ENCODE measurements at regions not wholly inside any gene's neighbourhood (a gene's known extent, or its start where the extent isn't known, plus 50 kb on each side); places are given as distances from the start of the nearest gene placed in this dataset.

GRCh38 chr9:81363916-81364480 is 325.3 kb downstream of the TLE1 start:
- no peak for TF ChIP-seq CTCF (IDR thresholded peaks at IDR 0.05; ENCODE audit: low read length, missing control alignments)
- no peak for DNase-seq (ENCODE audit: low read depth)
- H3K4me3 ChIP-seq (replicated peaks; ENCODE audit: low read depth, low read length) = no peak overlapping the region

GRCh38 chr9:81361296-81361695 is 328.1 kb downstream of the TLE1 start:
- TF ChIP-seq CTCF (IDR thresholded peaks at IDR 0.05; ENCODE audit: low read length, missing control alignments) = no peak
- DNase-seq (ENCODE audit: low read depth) = no peak
- H3K4me3 ChIP-seq (replicated peaks; ENCODE audit: low read depth, low read length) = no peak overlapping the region

DNA sequence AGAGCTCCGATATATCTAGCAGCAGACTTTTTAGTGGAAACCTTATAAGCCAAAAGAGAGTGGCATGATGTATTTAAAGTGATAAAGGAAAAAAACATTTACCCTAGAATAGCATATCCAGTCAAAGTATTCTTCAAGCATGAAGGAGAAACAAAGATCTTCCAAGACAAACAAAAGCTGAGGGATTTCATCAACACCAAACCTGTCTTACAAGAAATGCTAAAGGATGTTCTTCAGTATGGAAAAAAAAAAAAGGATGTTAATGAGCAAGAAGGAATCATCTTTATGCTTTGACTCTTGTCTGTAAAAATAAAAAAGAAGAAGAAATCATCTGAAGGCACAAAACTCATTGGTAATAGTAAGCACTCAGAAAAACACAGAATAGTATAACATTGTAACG is 338.2 kb downstream of the TLE1 start:
- DNase-seq (ENCODE audit: low read depth) = no peak
- no peak overlapping the region for H3K4me3 ChIP-seq (replicated peaks; ENCODE audit: low read depth, low read length)
- TF ChIP-seq CTCF (IDR thresholded peaks at IDR 0.05; ENCODE audit: low read length, missing control alignments) = no peak

DNA sequence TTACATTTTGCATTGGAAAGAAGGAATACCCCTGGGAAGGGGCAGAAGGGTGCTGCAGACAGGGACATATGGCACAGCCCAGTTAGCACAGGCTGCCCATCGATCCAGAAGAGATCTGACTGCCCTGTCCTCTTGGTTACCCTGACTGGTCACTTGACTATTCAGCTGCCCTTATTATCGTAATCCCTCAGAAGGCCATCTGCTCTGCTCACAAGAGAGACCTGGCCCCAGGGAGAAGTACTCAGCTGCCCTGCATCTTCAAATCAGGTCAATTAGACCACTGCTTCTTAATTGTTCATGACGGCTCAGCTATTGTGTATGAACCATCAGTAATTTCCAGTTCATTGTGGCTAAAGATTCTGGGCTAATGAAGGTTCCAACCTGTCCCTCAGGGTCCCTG is 345.0 kb downstream of the TLE1 start:
- TF ChIP-seq CTCF (IDR thresholded peaks at IDR 0.05; ENCODE audit: low read length, missing control alignments) = no peak
- DNase-seq (ENCODE audit: low read depth) = no peak
- H3K4me3 ChIP-seq (replicated peaks; ENCODE audit: low read depth, low read length) = no peak overlapping the region

GRCh38 chr9:81335879-81336421 is 353.4 kb downstream of the TLE1 start:
- no peak for TF ChIP-seq CTCF (IDR thresholded peaks at IDR 0.05; ENCODE audit: low read length, missing control alignments)
- no peak for DNase-seq (ENCODE audit: low read depth)

GRCh38 chr9:81321551-81321950 is 367.8 kb downstream of the TLE1 start:
- DNase-seq (ENCODE audit: low read depth) = no peak
- TF ChIP-seq CTCF (IDR thresholded peaks at IDR 0.05; ENCODE audit: low read length, missing control alignments) = no peak
- no peak overlapping the region for H3K4me3 ChIP-seq (replicated peaks; ENCODE audit: low read depth, low read length)

More at GRCh38 chr9:81335879-81336421, 353.4 kb downstream of the TLE1 start:
- no peak overlapping the region for H3K4me3 ChIP-seq (replicated peaks; ENCODE audit: low read depth, low read length)

DNA sequence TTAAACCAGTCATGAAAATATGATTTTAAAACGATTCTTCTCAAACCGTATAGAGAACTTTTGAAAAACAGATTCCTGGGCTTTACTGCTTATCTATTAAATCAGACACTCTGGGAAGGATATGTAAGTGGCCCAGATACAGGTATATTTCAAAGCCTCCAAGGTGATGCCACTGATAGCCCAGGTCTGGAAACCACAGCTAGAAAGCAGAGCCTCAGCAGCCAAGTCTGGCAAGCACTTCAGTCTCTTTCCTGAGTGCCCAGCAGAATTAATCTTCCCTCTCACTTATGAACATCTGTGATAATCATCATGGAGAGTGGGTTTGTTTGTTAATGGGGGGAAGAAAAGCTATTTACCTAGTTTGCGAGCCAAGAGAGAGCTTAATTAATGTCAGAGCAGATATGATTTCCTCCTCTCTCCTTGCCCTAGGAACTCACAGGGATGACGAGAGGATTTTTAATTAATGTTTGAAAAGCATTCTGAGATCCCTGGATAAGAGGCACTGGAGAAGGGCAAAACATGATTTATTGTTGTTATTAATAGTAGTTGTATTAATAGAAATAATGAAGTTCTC is 368.4 kb downstream of the TLE1 start:
- TF ChIP-seq CTCF (IDR thresholded peaks at IDR 0.05; ENCODE audit: low read length, missing control alignments) = no peak
- DNase-seq (ENCODE audit: low read depth) = no peak
- H3K4me3 ChIP-seq (replicated peaks; ENCODE audit: low read depth, low read length) = no peak overlapping the region

All from fibroblast of pulmonary artery (primary cell).